CD4-positive, alpha-beta memory T cell (primary cell): ENCODE measurements at regions not wholly inside any gene's neighbourhood (a gene's known extent, or its start where the extent isn't known, plus 50 kb on each side); places are given as distances from the start of the nearest gene placed in this dataset.
"Not testable (repeated sequence)": the region's sequence is repeated elsewhere in the genome, so short reads cannot be mapped to it uniquely, and the experiment has no call there.

Experiments used
- CTCF ChIA-PET: fragments of 350-600 bp; sonication (Branson Sonifier 250); formaldehyde crosslinking; loops from one replicate; lab custom pipeline; 2021; ENCODE audit warnings: inconsistent platforms; ENCODE audit not compliant: partially characterized antibody; lab: Charles Lee
- POLR2A ChIA-PET: fragments of 350-600 bp; sonication (Branson Sonifier 250); formaldehyde crosslinking; loops from one replicate; lab custom pipeline; 2021; ENCODE audit not compliant: partially characterized antibody; lab: Charles Lee
- DNase-seq, 5 donors: peaks; one replicate each; pipeline versions ENCODE4 v3.0.0 to v3.0.0-alpha.2; 2020 to 2022; ENCODE audit warnings: mixed read lengths in 1 of 5
- H3K27ac ChIP-seq: one replicate; pipeline ENCODE4 v1.7.0; 2013; ENCODE audit warnings: low read depth, low read length
- H3K27me3 ChIP-seq: 2 replicates; pipeline ENCODE4 v1.7.0; 2013; ENCODE audit warnings: mild to moderate bottlenecking, low read length, moderate library complexity; ENCODE audit not compliant: insufficient read depth
- H3K36me3 ChIP-seq: 2 replicates; pipeline ENCODE4 v1.7.0; 2013; ENCODE audit warnings: mild to moderate bottlenecking, low read length, moderate library complexity; ENCODE audit not compliant: insufficient read depth
- H3K4me1 ChIP-seq: 2 replicates; pipeline ENCODE4 v1.7.0; 2013; ENCODE audit warnings: mild to moderate bottlenecking, low read length, moderate library complexity; ENCODE audit not compliant: insufficient read depth
- H3K4me3 ChIP-seq, 2 donors: one replicate each; pipeline ENCODE4 v1.7.0; 2013; ENCODE audit warnings: low read length in 2 of 2, mild to moderate bottlenecking in 1 of 2
- H3K9me3 ChIP-seq, 2 donors: one replicate each; pipeline ENCODE4 v1.7.0; 2013; ENCODE audit warnings: low read length in 2 of 2, control low read depth in 1 of 2; ENCODE audit not compliant: control insufficient read depth in 1 of 2
- H3K27ac Mint-ChIP-seq, 7 donors: one replicate each; pipeline ENCODE4 v1.8.0; 2020 to 2021; ENCODE audit warnings: mixed read lengths in 7 of 7, mild to moderate bottlenecking in 6 of 7, inconsistent platforms in 3 of 7, moderate library complexity in 3 of 7
- H3K27me3 Mint-ChIP-seq, 2 donors: one replicate each; pipeline ENCODE4 v1.8.0; 2020 to 2021; ENCODE audit warnings: mixed read lengths in 2 of 2
- H3K36me3 Mint-ChIP-seq, 2 donors: one replicate each; pipeline ENCODE4 v1.8.0; 2020 to 2021; ENCODE audit warnings: mixed read lengths in 2 of 2, inconsistent platforms in 1 of 2, mild to moderate bottlenecking in 1 of 2
- H3K4me1 Mint-ChIP-seq, 4 donors: one replicate each; pipeline ENCODE4 v1.8.0; 2020 to 2021; ENCODE audit warnings: mixed read lengths in 4 of 4, mild to moderate bottlenecking in 1 of 4
- H3K4me3 Mint-ChIP-seq, 8 donors: one replicate each; pipeline ENCODE4 v1.8.0; 2020 to 2021; ENCODE audit warnings: mixed read lengths in 8 of 8, mild to moderate bottlenecking in 7 of 8, moderate library complexity in 6 of 8, inconsistent platforms in 3 of 8
- H3K9me3 Mint-ChIP-seq, 8 donors: one replicate each; pipeline ENCODE4 v1.8.0; 2020 to 2021; ENCODE audit warnings: mixed read lengths in 8 of 8, mild to moderate bottlenecking in 5 of 8, inconsistent platforms in 3 of 8, moderate library complexity in 1 of 8
- intact Hi-C: fragments of 100-400 bp; cut with micrococcal nuclease; formaldehyde crosslinking; loops from one replicate; pipeline ENCODE4 v1.15.1; 2023

- H3K4me3 ChIP-seq, H3K27me3 Mint-ChIP-seq, intact Hi-C loops, H3K4me1 ChIP-seq, H3K36me3 Mint-ChIP-seq, H3K27ac ChIP-seq, H3K27me3 ChIP-seq, H3K4me3 Mint-ChIP-seq, H3K4me1 Mint-ChIP-seq, H3K9me3 ChIP-seq, H3K36me3 ChIP-seq, POLR2A ChIA-PET, H3K9me3 Mint-ChIP-seq, CTCF ChIA-PET, DNase-seq, H3K27ac Mint-ChIP-seq: not testable (repeated sequence)
These were observed 59.6 kb upstream of the SMARCAD1 start for GRCh38 chr4:94148052-94148451.

- Mint-ChIP-seq H3K4me3 (no peak overlapping the region), H3K27me3 (peaks cover 3% of the 10 kb centered on the region in 2 donors), H3K36me3 (no peaks in the 10 kb centered on the region), H3K27ac (no peak overlapping the region), H3K4me1 (no peaks in the 10 kb centered on the region), H3K9me3 (peaks cover 0 to 5% (median 0%) of the 10 kb centered on the region in 8 donors)
- H3K36me3 ChIP-seq, result no peaks in the 10 kb centered on the region
- H3K27me3 ChIP-seq, result no peaks in the 10 kb centered on the region
- H3K4me1 ChIP-seq, result no peaks in the 10 kb centered on the region
- ChIA-PET CTCF (no interaction called here), POLR2A (no interaction called here)
- no peaks in the 10 kb centered on the region for H3K9me3 ChIP-seq
- no peak overlapping the region for H3K27ac ChIP-seq
- intact Hi-C loops, result no loop called here
- H3K4me3 ChIP-seq, result no peak overlapping the region
- no peak for DNase-seq
These were observed 55.2 kb upstream of the SMARCAD1 start for GRCh38 chr4:94152466-94152865.

- H3K9me3 Mint-ChIP-seq, H3K27me3 Mint-ChIP-seq, H3K36me3 Mint-ChIP-seq, H3K4me3 Mint-ChIP-seq, DNase-seq, H3K27ac Mint-ChIP-seq, H3K4me1 ChIP-seq, H3K27ac ChIP-seq, H3K9me3 ChIP-seq, H3K4me1 Mint-ChIP-seq, H3K36me3 ChIP-seq, intact Hi-C loops, POLR2A ChIA-PET, CTCF ChIA-PET, H3K4me3 ChIP-seq, H3K27me3 ChIP-seq: not testable (repeated sequence)
These were observed 52.3 kb upstream of the SMARCAD1 start for GRCh38 chr4:94155404-94155803.

- Histone ChIP-seq H3K27ac (no peak overlapping the region), H3K27me3 (no peaks in the 10 kb centered on the region), H3K36me3 (no peaks in the 10 kb centered on the region), H3K4me1 (no peaks in the 10 kb centered on the region), H3K4me3 (no peak overlapping the region), H3K9me3 (no peaks in the 10 kb centered on the region)
- H3K4me1 Mint-ChIP-seq, result peaks cover 0 to 4% (median 0%) of the 10 kb centered on the region in 4 donors
- no peak overlapping the region for H3K27ac Mint-ChIP-seq
- no peak overlapping the region for H3K4me3 Mint-ChIP-seq
- no peaks in the 10 kb centered on the region for H3K36me3 Mint-ChIP-seq
- CTCF ChIA-PET, result no interaction called here
- no peak for DNase-seq
- no peaks in the 10 kb centered on the region for H3K27me3 Mint-ChIP-seq
- H3K9me3 Mint-ChIP-seq, result peaks cover 0 to 5% (median 3%) of the 10 kb centered on the region in 8 donors
- intact Hi-C loops, result no loop called here
- POLR2A ChIA-PET, result no interaction called here
These were observed 50.8 kb upstream of the SMARCAD1 start for GRCh38 chr4:94156826-94157225.
